HCT116 (cell line): ENCODE measurements at regions not wholly inside any gene's neighbourhood (a gene's known extent, or its start where the extent isn't known, plus 50 kb on each side); places are given as distances from the start of the nearest gene placed in this dataset.

Source experiments
- ATAC-seq: fragments of 200-7000 bp; cut with Tn5 transposase; 2 replicates; pipeline ENCODE4 v1.9.1; 2020; ENCODE audit warnings: mild to moderate bottlenecking, moderate library complexity
- BruUV-seq: library from RNA; stranded (reverse); fragments of 400-500 nt; replicated peaks from 2 replicates; lab custom pipeline; 2021; lab: Mats Ljungman, UMichigan
- CTCF ChIA-PET: fragments of 300-600 bp; sonication (Branson Sonifier 250); formaldehyde crosslinking; loops from one replicate; lab custom pipeline; 2021; ENCODE audit warnings: antibody characterized with exemption; lab: Charles Lee
- POLR2A ChIA-PET: fragments of 300-600, 350-600 bp; sonication (Branson Sonifier 250); formaldehyde crosslinking; loops from one replicate; lab custom pipeline; 2021; ENCODE audit warnings: antibody characterized with exemption; lab: Charles Lee
- RAD21 ChIA-PET, 2 experiments: fragments of 300-600 bp; sonication (Branson Sonifier 250); formaldehyde crosslinking; loops; one replicate each; lab custom pipeline; 2023; ENCODE audit warnings: low total read pairs in 2 of 2; ENCODE audit not compliant: uncharacterized antibody in 2 of 2, unreplicated experiment in 2 of 2, low non-redundant PET in 1 of 2; lab: Charles Lee
- DNase-seq: peaks from one replicate; pipeline ENCODE4 v3.0.0-alpha.2; 2010; ENCODE audit warnings: low read depth, low spot score
- H2AFZ ChIP-seq: fragments of 200-600 bp; shearing (Covaris generic), sonication (generic); 2 replicates; pipeline ENCODE4 v1.6.1; 2017; ENCODE audit warnings: low read depth, mixed run types, mixed read lengths, antibody characterized with exemption, low read length; ENCODE audit not compliant: poor library complexity, severe bottlenecking
- H3K27ac ChIP-seq: 2 replicates; pipeline ENCODE4 v1.5.1; 2012; ENCODE audit warnings: low read depth, low read length
- H3K27me3 ChIP-seq: fragments of 200-600 bp; sonication (generic); 2 replicates; pipeline ENCODE4 v1.6.1; 2016; ENCODE audit warnings: mixed run types, low read length, mixed read lengths; ENCODE audit not compliant: insufficient read depth
- H3K36me3 ChIP-seq, 2 experiments: fragments of 200-500 bp in 1 of 2; fragments of 200-600 bp in 1 of 2; sonication (Bioruptor generic) in 1 of 2; sonication (generic) in 1 of 2; 2 replicates each; pipeline versions ENCODE4 v1.5.1 to v1.6.1; 2014 to 2016; ENCODE audit warnings: low read length in 2 of 2, inconsistent platforms in 1 of 2, mixed read lengths in 1 of 2, mixed run types in 1 of 2; ENCODE audit not compliant: insufficient read depth in 2 of 2, control insufficient read depth in 1 of 2
- H3K4me1 ChIP-seq, 2 experiments: fragments of 200-600 bp in 1 of 2; sonication (generic) in 1 of 2; 2 replicates each; pipeline versions ENCODE4 v1.5.1 to v1.6.1; 2012 to 2017; ENCODE audit warnings: low read length in 2 of 2, inconsistent platforms in 1 of 2, mild to moderate bottlenecking in 1 of 2, mixed read lengths in 1 of 2, mixed run types in 1 of 2, moderate library complexity in 1 of 2; ENCODE audit not compliant: insufficient read depth in 2 of 2, control insufficient read depth in 1 of 2
- H3K4me2 ChIP-seq: fragments of 200-600 bp; sonication (generic); 2 replicates; pipeline ENCODE4 v1.6.1; 2017; ENCODE audit warnings: mixed run types, low read length, mixed read lengths
- H3K4me3 ChIP-seq, 2 experiments: fragments of 200-600 bp in 1 of 2; sonication (generic) in 1 of 2; replicated peaks in 1 of 2; 2 replicates each; pipeline ENCODE4 v1.5.1; 2011 to 2016; ENCODE audit warnings: low read length in 2 of 2, control low read depth in 1 of 2, low read depth in 1 of 2, mild to moderate bottlenecking in 1 of 2, mixed read lengths in 1 of 2, mixed run types in 1 of 2
- H3K79me2 ChIP-seq: fragments of 200-600 bp; sonication (generic); 2 replicates; pipeline ENCODE4 v1.6.1; 2017; ENCODE audit warnings: mild to moderate bottlenecking, mixed run types, low read length, moderate library complexity, mixed read lengths; ENCODE audit not compliant: insufficient read depth
- H3K9ac ChIP-seq: fragments of 200-600 bp; sonication (generic); 2 replicates; pipeline ENCODE4 v1.6.1; 2016; ENCODE audit warnings: low read length, mixed read lengths
- H3K9me2 ChIP-seq: fragments of 200-600 bp; sonication (generic), shearing (Covaris generic); 2 replicates; pipeline ENCODE4 v1.6.1; 2017; ENCODE audit warnings: mixed run types, mild to moderate bottlenecking, moderate library complexity; ENCODE audit not compliant: insufficient read depth
- H3K9me3 ChIP-seq, 2 experiments: fragments of 200-500 bp in 1 of 2; fragments of 200-600 bp in 1 of 2; sonication (Bioruptor generic) in 1 of 2; sonication (generic) in 1 of 2; 2 replicates each; pipeline ENCODE4 v1.6.1; 2014 to 2017; ENCODE audit warnings: low read length in 2 of 2, mixed read lengths in 2 of 2, inconsistent platforms in 1 of 2, low read depth in 1 of 2, mild to moderate bottlenecking in 1 of 2, mixed run types in 1 of 2, moderate library complexity in 1 of 2; ENCODE audit not compliant: control insufficient read depth in 1 of 2, insufficient read depth in 1 of 2
- H4K20me1 ChIP-seq: fragments of 200-600 bp; sonication (generic), shearing (Covaris generic); 2 replicates; pipeline ENCODE4 v1.6.1; 2017; ENCODE audit warnings: mixed run types, mild to moderate bottlenecking, moderate library complexity; ENCODE audit not compliant: insufficient read depth
- ATF3 ChIP-seq: IDR thresholded peaks from 2 replicates; pipeline ENCODE4 v1.6.1; 2012
- CBX3 ChIP-seq: IDR thresholded peaks from 2 replicates; pipeline ENCODE4 v1.6.1; 2012; ENCODE audit warnings: low read depth
- CEBPB ChIP-seq: IDR thresholded peaks from 2 replicates; pipeline ENCODE4 v1.6.1; 2012; ENCODE audit warnings: low read depth
- EZH2 ChIP-seq: fragments of 200-600 bp; sonication (generic); IDR thresholded peaks from 2 replicates; pipeline ENCODE4 v1.6.1; 2017; ENCODE audit warnings: antibody characterized with exemption, mixed run types
- FOSL1 ChIP-seq: IDR thresholded peaks from 2 replicates; pipeline ENCODE4 v1.6.1; 2012; ENCODE audit warnings: low read depth
- JUND ChIP-seq: IDR thresholded peaks from 2 replicates; pipeline ENCODE4 v1.6.1; 2012
- POLR2A ChIP-seq: IDR thresholded peaks from 2 replicates; pipeline ENCODE4 v1.7.0; 2011; ENCODE audit warnings: borderline replicate concordance; ENCODE audit not compliant: insufficient read depth, insufficient read length; ENCODE audit errors: extremely low read depth
- POLR2AphosphoS5 ChIP-seq: IDR thresholded peaks from 2 replicates; pipeline ENCODE4 v1.6.1; 2011; ENCODE audit warnings: mild to moderate bottlenecking, low read depth, low read length, moderate library complexity
- RAD21 ChIP-seq: IDR thresholded peaks from 2 replicates; pipeline ENCODE4 v1.6.1; 2012; ENCODE audit warnings: low read depth, mild to moderate bottlenecking
- SP1 ChIP-seq: IDR thresholded peaks from 2 replicates; pipeline ENCODE4 v1.6.1; 2012; ENCODE audit warnings: low read depth
- SRF ChIP-seq: IDR thresholded peaks from 2 replicates; pipeline ENCODE4 v1.6.1; 2012; ENCODE audit warnings: low read depth
- TCF7L2 ChIP-seq: IDR thresholded peaks from 2 replicates; pipeline ENCODE4 v1.7.0; 2011; ENCODE audit warnings: borderline replicate concordance, inconsistent platforms; ENCODE audit not compliant: insufficient read depth, insufficient read length; ENCODE audit errors: extremely low read depth
- YY1 ChIP-seq: IDR thresholded peaks from 2 replicates; pipeline ENCODE4 v1.6.1; 2011; ENCODE audit warnings: low read length, low read depth, moderate library complexity, mild to moderate bottlenecking; ENCODE audit not compliant: insufficient replicate concordance; ENCODE audit errors: extremely low read depth
- intact Hi-C: fragments of 100-400 bp; cut with micrococcal nuclease; formaldehyde crosslinking; loops from 2 replicates; pipeline ENCODE4 v1.10.0; 2022

- no peaks in the 10 kb centered on the region for H4K20me1 ChIP-seq
- no peaks in the 10 kb centered on the region for H3K36me3 ChIP-seq
- BruUV-seq = no TSS peak
- intact Hi-C loops = no loop called here
- H3K9me2 ChIP-seq = no peaks in the 10 kb centered on the region
- no peak overlapping the region for H2AFZ ChIP-seq
- TF ChIP-seq POLR2A (no peak), ATF3 (no peak), SP1 (no peak), TCF7L2 (no peak), CEBPB (no peak)
- H3K4me1 ChIP-seq = peaks cover 0 to 5% of the 10 kb centered on the region in 2 experiments; a peak in 1 of 4 replicates
- DNase-seq (no peak), ATAC-seq (no peak)
- POLR2A ChIA-PET = no interaction called here
- H3K4me2 ChIP-seq = no peak overlapping the region
- no peaks in the 10 kb centered on the region for H3K9me3 ChIP-seq
- no peak overlapping the region for H3K4me3 ChIP-seq
- H3K27me3 ChIP-seq = peaks cover 7% of the 10 kb centered on the region; the same call in 1 of the 2 replicates
- CTCF ChIA-PET = no interaction called here
- no peaks in the 10 kb centered on the region for H3K79me2 ChIP-seq
- no peak overlapping the region for H3K9ac ChIP-seq
- RAD21 ChIA-PET = no interaction called here
- no peak overlapping the region for H3K27ac ChIP-seq
These were observed 85.0 kb downstream of the YTHDF1 start for GRCh38 chr20:63130658-63131577.

DNA sequence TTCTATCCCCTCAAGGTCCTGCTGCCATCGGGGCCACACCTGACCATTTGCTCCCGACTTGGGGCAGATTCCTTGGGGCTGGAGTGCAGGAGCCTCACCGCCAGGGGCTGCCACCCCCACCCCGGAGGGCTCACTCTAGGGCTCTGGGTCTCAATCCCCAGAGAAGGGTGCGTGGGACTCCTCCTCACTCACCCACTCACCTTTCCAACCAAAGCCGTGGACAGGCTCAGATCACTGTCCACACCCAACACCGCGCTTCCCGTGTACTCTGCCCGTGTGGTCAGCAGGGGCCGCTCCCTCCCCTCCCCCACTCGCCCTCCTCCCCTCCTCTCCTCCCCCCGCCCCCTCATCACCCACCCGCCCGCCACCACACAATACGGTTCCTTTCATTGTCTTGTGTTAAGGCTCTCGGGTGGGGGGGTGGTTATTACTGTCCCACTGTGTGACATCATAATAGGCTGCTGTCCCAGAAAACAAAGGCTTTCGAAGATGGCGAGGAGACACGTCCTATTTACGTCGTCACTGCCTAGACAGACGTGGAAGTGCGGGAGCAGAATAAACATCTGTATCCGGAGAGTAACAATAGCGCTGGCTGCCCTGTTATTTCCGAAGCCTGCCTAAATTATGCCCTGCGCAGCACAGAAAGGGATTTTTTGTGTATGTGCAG is 85.8 kb downstream of the YTHDF1 start:
- Histone ChIP-seq H3K27ac (no peak overlapping the region), H3K79me2 (no peaks in the 10 kb centered on the region), H3K9me3 (no peaks in the 10 kb centered on the region), H4K20me1 (no peaks in the 10 kb centered on the region), H3K4me2 (no peak overlapping the region), H3K4me3 (no peak overlapping the region)
- POLR2A ChIA-PET = no interaction called here
- BruUV-seq = no TSS peak
- TF ChIP-seq FOSL1 (no peak), EZH2 (no peak), CBX3 (no peak), SRF (no peak), YY1 (no peak), RAD21 (no peak), JUND (no peak), POLR2AphosphoS5 (no peak), TCF7L2 (no peak), CEBPB (no peak), SP1 (no peak)
- TF ChIP-seq, all 23 proteins: peak for 0
- RAD21 ChIA-PET = no interaction called here
- Histone ChIP-seq H3K27me3 (peaks cover 7% of the 10 kb centered on the region; the same call in 1 of the 2 replicates), H3K36me3 (no peaks in the 10 kb centered on the region), H3K9me2 (no peaks in the 10 kb centered on the region), H2AFZ (no peak overlapping the region), H3K9ac (no peak overlapping the region), H3K4me1 (peaks cover 0 to 5% of the 10 kb centered on the region in 2 experiments; a peak in 1 of 4 replicates)
- CTCF ChIA-PET = no interaction called here
- ATAC-seq (no peak), DNase-seq (no peak)
- intact Hi-C loops = no loop called here
